ENCODE measurements at regions not wholly inside any gene's neighbourhood (a gene's known extent, or its start where the extent isn't known, plus 50 kb on each side); places are given as distances from the start of the nearest gene placed in this dataset.
"Not testable (repeated sequence)": the region's sequence is repeated elsewhere in the genome, so short reads cannot be mapped to it uniquely, and the experiment has no call there.

- DNase-seq, result no peak
Observed at GRCh38 chr17:31746884-31747495, 112.1 kb downstream of the COPRS start.

GRCh38 chr17:31745964-31746600 lies 113.0 kb downstream of the COPRS start:
- DNase-seq, result no peak

GRCh38 chr17:31744511-31744951 lies 114.5 kb downstream of the COPRS start:
- no peak for DNase-seq

- no peak for DNase-seq
Observed at GRCh38 chr17:31743797-31744196, 115.2 kb downstream of the COPRS start.

- no peak for DNase-seq
Observed at GRCh38 chr17:31741371-31741770, 117.7 kb downstream of the COPRS start.

GRCh38 chr17:31740611-31741082 lies 118.4 kb downstream of the COPRS start:
- no peak for DNase-seq

- DNase-seq, result no peak
Observed at GRCh38 chr17:31738996-31739699, 119.9 kb downstream of the COPRS start.

- no peak for DNase-seq
Observed at GRCh38 chr17:31738488-31738887, 120.6 kb downstream of the COPRS start.

- no peak for DNase-seq
Observed at GRCh38 chr17:31738067-31738466, 121.0 kb downstream of the COPRS start.

- no peak for DNase-seq
Observed at GRCh38 chr17:31736855-31737625, 122.0 kb downstream of the COPRS start.

GRCh38 chr17:31733326-31733725 lies 125.7 kb downstream of the COPRS start:
- DNase-seq, result no peak

- DNase-seq, result not testable (repeated sequence)
Observed at GRCh38 chr17:31731585-31732154, 127.4 kb downstream of the COPRS start.

GRCh38 chr17:31731118-31731517 lies 127.9 kb downstream of the COPRS start:
- no peak for DNase-seq

GRCh38 chr17:31726980-31727427 lies 132.0 kb downstream of the COPRS start:
- DNase-seq, result no peak

GRCh38 chr17:31724619-31725018 lies 134.4 kb downstream of the COPRS start:
- DNase-seq, result no peak

- DNase-seq, result no peak
Observed at GRCh38 chr17:31724026-31724425, 135.0 kb downstream of the COPRS start.

GRCh38 chr17:31722251-31723056 lies 136.6 kb downstream of the COPRS start:
- no peak for DNase-seq

- no peak for DNase-seq
Observed at GRCh38 chr17:31721291-31722025, 137.6 kb downstream of the COPRS start.

GRCh38 chr17:31717251-31717650 lies 141.8 kb downstream of the COPRS start:
- DNase-seq, result not testable (repeated sequence)

- DNase-seq, result no peak
Observed at GRCh38 chr17:31715446-31715845, 143.6 kb downstream of the COPRS start.

- no peak for DNase-seq
Observed at GRCh38 chr17:31704483-31704882, 154.6 kb downstream of the COPRS start.
